Esophagus squamous epithelium (tissue), 4 donors: ENCODE measurements at regions not wholly inside any gene's neighbourhood (a gene's known extent, or its start where the extent isn't known, plus 50 kb on each side); places are given as distances from the start of the nearest gene placed in this dataset.

Source experiments
- CTCF ChIP-seq, 6 experiments: fragments of 450-650 bp in 4 of 6; fragments of 200-600 bp in 2 of 6; sonication (generic) in 2 of 6; IDR thresholded peaks; one replicate each; pipeline ENCODE4 v1.5.1; 2016 to 2019; ENCODE audit warnings: antibody characterized with exemption in 6 of 6, mild to moderate bottlenecking in 4 of 6, moderate library complexity in 4 of 6
- POLR2A ChIP-seq, 4 donors: fragments of 450-650 bp; IDR thresholded peaks; one replicate each; pipeline ENCODE4 v1.6.1; 2017; ENCODE audit warnings: antibody characterized with exemption in 4 of 4, mild to moderate bottlenecking in 4 of 4, moderate library complexity in 3 of 4

GRCh38 chr5:101995585-101995984, 300.5 kb downstream of the SLCO4C1 start:
- TF ChIP-seq CTCF (IDR thresholded peaks at IDR 0.05) (no peak), POLR2A (IDR thresholded peaks at IDR 0.05) (no peak)
